ENCODE measurements at regions not wholly inside any gene's neighbourhood (a gene's known extent, or its start where the extent isn't known, plus 50 kb on each side); places are given as distances from the start of the nearest gene placed in this dataset.

GRCh38 chr5:94027145-94027544 lies 285.7 kb upstream of the POU5F2 start:
- no peak for DNase-seq (ENCODE audit: low read depth in 2 of 2)
- TF ChIP-seq CTCF (conservative IDR thresholded peaks at IDR 0.05 in 1 of 2, IDR thresholded peaks at IDR 0.05 in 1 of 2; ENCODE audit: low read depth in 1 of 2, low read length in 2 of 2), result no peak
- no peak for TF ChIP-seq EZH2 (IDR thresholded peaks at IDR 0.05; ENCODE audit: low read length, missing control alignments)
- Histone ChIP-seq H3K9ac (ENCODE audit: insufficient read depth, low read length) (no peak overlapping the region), H3K4me2 (ENCODE audit: extremely low read depth, insufficient read depth, low read length) (no peak overlapping the region), H2AFZ (ENCODE audit: low read length) (no peak overlapping the region), H4K20me1 (ENCODE audit: control insufficient read depth, extremely low read depth, insufficient read depth, low read length) (no peaks in the 10 kb centered on the region), H3K27me3 (ENCODE audit: control insufficient read depth, insufficient read depth, low read length) (no peaks in the 10 kb centered on the region), H3K36me3 (ENCODE audit: control insufficient read depth, insufficient read depth, low read length) (no peaks in the 10 kb centered on the region), H3K9me3 (ENCODE audit: control insufficient read depth, insufficient read depth, low read depth, low read length) (no peaks in the 10 kb centered on the region), H3K4me1 (ENCODE audit: control insufficient read depth, extremely low read depth, insufficient read depth, low read length) (no peaks in the 10 kb centered on the region), H3K27ac (ENCODE audit: insufficient read depth, low read length) (no peak overlapping the region), H3K79me2 (ENCODE audit: control insufficient read depth, insufficient read depth, low read length) (no peaks in the 10 kb centered on the region), H3K4me3 (replicated peaks in 1 of 4; ENCODE audit: control extremely low read depth in 1 of 4, insufficient read depth in 1 of 4, low read depth in 3 of 4, low read length in 4 of 4) (no peak overlapping the region)

GRCh38 chr5:94025788-94026473 lies 284.5 kb upstream of the POU5F2 start:
- TF ChIP-seq EZH2 (IDR thresholded peaks at IDR 0.05; ENCODE audit: low read length, missing control alignments), result no peak
- H3K4me1 ChIP-seq (ENCODE audit: control insufficient read depth, extremely low read depth, insufficient read depth, low read length), result peaks cover 2% of the 10 kb centered on the region
- H3K4me2 ChIP-seq (ENCODE audit: extremely low read depth, insufficient read depth, low read length), result no peak overlapping the region
- no peak overlapping the region for H3K27ac ChIP-seq (ENCODE audit: insufficient read depth, low read length)
- no peaks in the 10 kb centered on the region for H4K20me1 ChIP-seq (ENCODE audit: control insufficient read depth, extremely low read depth, insufficient read depth, low read length)
- no peak overlapping the region for H2AFZ ChIP-seq (ENCODE audit: low read length)
- no peak overlapping the region for H3K9ac ChIP-seq (ENCODE audit: insufficient read depth, low read length)
- H3K4me3 ChIP-seq (replicated peaks in 1 of 4; ENCODE audit: control extremely low read depth in 1 of 4, insufficient read depth in 1 of 4, low read depth in 3 of 4, low read length in 4 of 4), result no peak overlapping the region
- H3K79me2 ChIP-seq (ENCODE audit: control insufficient read depth, insufficient read depth, low read length), result no peaks in the 10 kb centered on the region
- H3K9me3 ChIP-seq (ENCODE audit: control insufficient read depth, insufficient read depth, low read depth, low read length), result no peaks in the 10 kb centered on the region
- H3K36me3 ChIP-seq (ENCODE audit: control insufficient read depth, insufficient read depth, low read length), result no peaks in the 10 kb centered on the region
- no peaks in the 10 kb centered on the region for H3K27me3 ChIP-seq (ENCODE audit: control insufficient read depth, insufficient read depth, low read length)
- DNase-seq (ENCODE audit: low read depth in 2 of 2), result no peak

GRCh38 chr5:94024620-94025019 lies 283.2 kb upstream of the POU5F2 start:
- no peak overlapping the region for H3K9ac ChIP-seq (ENCODE audit: insufficient read depth, low read length)
- no peaks in the 10 kb centered on the region for H4K20me1 ChIP-seq (ENCODE audit: control insufficient read depth, extremely low read depth, insufficient read depth, low read length)
- H3K27ac ChIP-seq (ENCODE audit: insufficient read depth, low read length), result no peak overlapping the region
- no peaks in the 10 kb centered on the region for H3K27me3 ChIP-seq (ENCODE audit: control insufficient read depth, insufficient read depth, low read length)
- H3K36me3 ChIP-seq (ENCODE audit: control insufficient read depth, insufficient read depth, low read length), result no peaks in the 10 kb centered on the region
- no peak overlapping the region for H3K4me2 ChIP-seq (ENCODE audit: extremely low read depth, insufficient read depth, low read length)
- no peak overlapping the region for H2AFZ ChIP-seq (ENCODE audit: low read length)
- TF ChIP-seq EZH2 (IDR thresholded peaks at IDR 0.05; ENCODE audit: low read length, missing control alignments) (no peak), CTCF (conservative IDR thresholded peaks at IDR 0.05 in 1 of 2, IDR thresholded peaks at IDR 0.05 in 1 of 2; ENCODE audit: low read depth in 1 of 2, low read length in 2 of 2) (no peak)
- no peak overlapping the region for H3K4me3 ChIP-seq (replicated peaks in 1 of 4; ENCODE audit: control extremely low read depth in 1 of 4, insufficient read depth in 1 of 4, low read depth in 3 of 4, low read length in 4 of 4)
- DNase-seq (ENCODE audit: low read depth in 2 of 2), result no peak
- no peaks in the 10 kb centered on the region for H3K9me3 ChIP-seq (ENCODE audit: control insufficient read depth, insufficient read depth, low read depth, low read length)
- no peaks in the 10 kb centered on the region for H3K79me2 ChIP-seq (ENCODE audit: control insufficient read depth, insufficient read depth, low read length)
- H3K4me1 ChIP-seq (ENCODE audit: control insufficient read depth, extremely low read depth, insufficient read depth, low read length), result peaks cover 2% of the 10 kb centered on the region
